KMS-11 (cell line): ENCODE measurements at regions not wholly inside any gene's neighbourhood (a gene's known extent, or its start where the extent isn't known, plus 50 kb on each side); places are given as distances from the start of the nearest gene placed in this dataset.
"Not testable (repeated sequence)": the region's sequence is repeated elsewhere in the genome, so short reads cannot be mapped to it uniquely, and the experiment has no call there.

ENCODE experiments used
- H2AFZ ChIP-seq: fragments of 200-600 bp; sonication (generic); 2 replicates; pipeline ENCODE4 v1.6.1; 2016; ENCODE audit warnings: antibody characterized with exemption, mixed run types, low read depth
- H3K27ac ChIP-seq: fragments of 200-600 bp; sonication (generic); 2 replicates; pipeline ENCODE4 v1.6.1; 2016; ENCODE audit warnings: mild to moderate bottlenecking, mixed run types
- H3K27me3 ChIP-seq: fragments of 200-600 bp; sonication (generic); 2 replicates; pipeline ENCODE4 v1.6.1; 2017; ENCODE audit warnings: mild to moderate bottlenecking, low read depth, mixed run types, moderate library complexity; ENCODE audit not compliant: insufficient read depth
- H3K36me3 ChIP-seq: fragments of 200-600 bp; sonication (generic); 2 replicates; pipeline ENCODE4 v1.6.1; 2017; ENCODE audit warnings: mild to moderate bottlenecking, mixed run types; ENCODE audit not compliant: insufficient read depth
- H3K4me1 ChIP-seq: fragments of 200-600 bp; sonication (generic); 2 replicates; pipeline ENCODE4 v1.6.1; 2016; ENCODE audit warnings: mild to moderate bottlenecking, low read depth, mixed run types; ENCODE audit not compliant: poor library complexity, severe bottlenecking
- H3K4me2 ChIP-seq: fragments of 200-600 bp; sonication (generic); 2 replicates; pipeline ENCODE4 v1.7.0; 2016; ENCODE audit warnings: mild to moderate bottlenecking, mixed run types
- H3K4me3 ChIP-seq: fragments of 200-600 bp; sonication (generic); IDR thresholded peaks from 2 replicates; pipeline ENCODE4 v1.6.1; 2017; ENCODE audit warnings: low read depth, low read length, mixed read lengths; ENCODE audit not compliant: insufficient read depth
- H3K79me2 ChIP-seq: fragments of 200-600 bp; sonication (generic); 2 replicates; pipeline ENCODE4 v1.6.1; 2016; ENCODE audit warnings: low read depth, mixed run types; ENCODE audit not compliant: insufficient read depth
- H3K9ac ChIP-seq: fragments of 200-600 bp; sonication (generic); 2 replicates; pipeline ENCODE4 v1.6.1; 2016; ENCODE audit warnings: mild to moderate bottlenecking, mixed run types
- H4K20me1 ChIP-seq: fragments of 200-600 bp; sonication (generic); 2 replicates; pipeline ENCODE4 v1.6.1; 2016; ENCODE audit warnings: mild to moderate bottlenecking, mixed run types; ENCODE audit not compliant: insufficient read depth
- TF ChIP-seq, protein P1 (sequence below): fragments of 200-600 bp; sonication (generic); conservative IDR thresholded peaks from 2 replicates; pipeline ENCODE4 v1.6.1; 2017; ENCODE audit warnings: low read depth, mild to moderate bottlenecking, antibody characterized with exemption, low read length, moderate library complexity, mixed read lengths

DNA sequence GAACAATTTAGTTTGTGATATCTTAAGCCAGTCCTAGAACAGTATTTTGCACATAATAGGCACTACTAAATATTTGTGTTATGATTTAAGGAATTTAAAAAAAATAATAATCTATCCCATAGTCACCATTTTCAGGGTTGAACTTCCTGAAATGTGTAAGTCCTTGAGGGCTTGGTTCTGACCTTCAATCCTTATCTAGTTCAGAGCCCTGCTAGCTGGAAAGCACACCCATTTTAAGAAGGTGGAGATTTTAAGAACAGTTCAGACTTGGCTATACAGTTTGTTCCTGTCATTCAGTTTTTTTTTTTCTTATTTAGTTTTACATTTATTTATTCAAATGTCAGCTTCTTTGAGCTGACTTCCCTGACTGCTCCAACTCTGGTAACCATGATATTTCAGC is 183.4 kb upstream of the MAGI2 start:
- Histone ChIP-seq H3K4me3 (no peak overlapping the region), H4K20me1 (no peaks in the 10 kb centered on the region), H3K27ac (no peak overlapping the region), H3K36me3 (no peaks in the 10 kb centered on the region), H3K79me2 (no peaks in the 10 kb centered on the region), H3K9ac (no peak overlapping the region), H3K4me1 (no peaks in the 10 kb centered on the region), H3K4me2 (no peak overlapping the region), H2AFZ (no peak overlapping the region), H3K27me3 (no peaks in the 10 kb centered on the region)
- TF ChIP-seq, protein P1, sequence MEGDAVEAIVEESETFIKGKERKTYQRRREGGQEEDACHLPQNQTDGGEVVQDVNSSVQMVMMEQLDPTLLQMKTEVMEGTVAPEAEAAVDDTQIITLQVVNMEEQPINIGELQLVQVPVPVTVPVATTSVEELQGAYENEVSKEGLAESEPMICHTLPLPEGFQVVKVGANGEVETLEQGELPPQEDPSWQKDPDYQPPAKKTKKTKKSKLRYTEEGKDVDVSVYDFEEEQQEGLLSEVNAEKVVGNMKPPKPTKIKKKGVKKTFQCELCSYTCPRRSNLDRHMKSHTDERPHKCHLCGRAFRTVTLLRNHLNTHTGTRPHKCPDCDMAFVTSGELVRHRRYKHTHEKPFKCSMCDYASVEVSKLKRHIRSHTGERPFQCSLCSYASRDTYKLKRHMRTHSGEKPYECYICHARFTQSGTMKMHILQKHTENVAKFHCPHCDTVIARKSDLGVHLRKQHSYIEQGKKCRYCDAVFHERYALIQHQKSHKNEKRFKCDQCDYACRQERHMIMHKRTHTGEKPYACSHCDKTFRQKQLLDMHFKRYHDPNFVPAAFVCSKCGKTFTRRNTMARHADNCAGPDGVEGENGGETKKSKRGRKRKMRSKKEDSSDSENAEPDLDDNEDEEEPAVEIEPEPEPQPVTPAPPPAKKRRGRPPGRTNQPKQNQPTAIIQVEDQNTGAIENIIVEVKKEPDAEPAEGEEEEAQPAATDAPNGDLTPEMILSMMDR, result no peak

DNA sequence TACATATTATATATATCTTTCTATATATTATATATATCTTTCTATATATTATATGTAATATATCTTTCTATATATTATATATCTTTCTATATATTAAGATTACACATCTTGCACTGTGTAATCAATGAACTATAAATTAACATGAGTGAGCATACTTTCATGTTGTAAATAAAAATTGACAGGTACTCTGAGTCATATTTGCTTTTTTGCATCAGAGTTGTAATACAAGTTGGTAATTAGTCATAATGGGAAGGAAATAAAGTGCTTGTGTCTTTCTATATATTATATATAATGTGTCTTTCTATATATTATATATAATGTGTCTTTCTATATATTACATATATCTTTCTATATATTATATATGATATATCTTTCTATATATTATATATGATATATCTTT is 172.5 kb upstream of the MAGI2 start:
- H4K20me1 ChIP-seq, H3K27me3 ChIP-seq, H3K4me3 ChIP-seq, H3K79me2 ChIP-seq, H3K4me1 ChIP-seq, H3K4me2 ChIP-seq, H3K9ac ChIP-seq, H2AFZ ChIP-seq, H3K36me3 ChIP-seq, H3K27ac ChIP-seq: not testable (repeated sequence)

DNA sequence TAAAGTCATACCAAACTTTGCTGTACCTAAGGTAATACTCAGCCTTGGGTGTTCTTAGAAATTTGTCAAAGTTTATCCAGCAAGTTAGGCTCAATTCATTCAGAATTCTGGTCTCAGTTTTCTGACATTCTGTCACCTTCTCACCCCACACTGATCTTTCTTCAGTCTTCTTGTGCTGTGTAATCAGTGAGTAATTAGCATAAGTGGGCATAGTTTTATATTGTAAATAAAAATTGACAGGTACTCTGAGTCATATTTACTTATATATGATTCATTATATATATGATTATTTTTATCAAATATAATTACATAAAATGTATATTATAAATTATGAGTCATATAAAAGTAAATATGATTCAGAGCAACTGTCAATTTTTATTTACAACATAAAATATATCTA is 170.9 kb upstream of the MAGI2 start:
- TF ChIP-seq, protein P1, result no peak
- H3K27me3 ChIP-seq, result no peaks in the 10 kb centered on the region

DNA sequence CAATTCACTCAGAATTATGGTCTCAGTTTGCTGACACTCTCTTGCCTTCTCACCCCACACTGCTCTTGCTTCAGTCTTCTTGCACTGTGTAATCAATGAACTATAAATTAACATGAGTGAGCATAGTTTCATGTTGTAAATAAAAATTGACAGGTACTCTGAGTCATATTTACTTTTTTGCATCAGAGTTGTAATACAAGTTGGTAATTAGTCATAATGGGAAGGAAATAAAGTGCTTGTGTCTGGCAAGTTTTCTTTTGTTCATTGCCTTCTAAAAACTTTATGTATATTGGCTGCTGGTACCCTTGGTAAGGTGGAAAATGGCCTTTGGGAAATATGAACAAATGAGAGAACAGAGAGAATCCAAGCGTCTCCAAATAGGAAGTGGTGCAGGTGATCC is 169.3 kb upstream of the MAGI2 start:
- no peaks in the 10 kb centered on the region for H3K79me2 ChIP-seq
- no peak overlapping the region for H3K9ac ChIP-seq
- no peaks in the 10 kb centered on the region for H3K27me3 ChIP-seq
- H4K20me1 ChIP-seq, result no peaks in the 10 kb centered on the region
- TF ChIP-seq, protein P1, result no peak
- no peak overlapping the region for H3K4me3 ChIP-seq
- H2AFZ ChIP-seq, result no peak overlapping the region
- no peaks in the 10 kb centered on the region for H3K36me3 ChIP-seq
- no peak overlapping the region for H3K4me2 ChIP-seq
- H3K4me1 ChIP-seq, result no peaks in the 10 kb centered on the region
- H3K27ac ChIP-seq, result no peak overlapping the region

More for the DNA sequence above, 170.9 kb upstream of the MAGI2 start:
- H3K4me2 ChIP-seq, result no peak overlapping the region
- no peaks in the 10 kb centered on the region for H3K36me3 ChIP-seq
- no peak overlapping the region for H3K9ac ChIP-seq
- H3K4me3 ChIP-seq, result no peak overlapping the region
- no peaks in the 10 kb centered on the region for H3K4me1 ChIP-seq
- no peaks in the 10 kb centered on the region for H4K20me1 ChIP-seq
- H2AFZ ChIP-seq, result no peak overlapping the region
- no peak overlapping the region for H3K27ac ChIP-seq
- no peaks in the 10 kb centered on the region for H3K79me2 ChIP-seq

DNA sequence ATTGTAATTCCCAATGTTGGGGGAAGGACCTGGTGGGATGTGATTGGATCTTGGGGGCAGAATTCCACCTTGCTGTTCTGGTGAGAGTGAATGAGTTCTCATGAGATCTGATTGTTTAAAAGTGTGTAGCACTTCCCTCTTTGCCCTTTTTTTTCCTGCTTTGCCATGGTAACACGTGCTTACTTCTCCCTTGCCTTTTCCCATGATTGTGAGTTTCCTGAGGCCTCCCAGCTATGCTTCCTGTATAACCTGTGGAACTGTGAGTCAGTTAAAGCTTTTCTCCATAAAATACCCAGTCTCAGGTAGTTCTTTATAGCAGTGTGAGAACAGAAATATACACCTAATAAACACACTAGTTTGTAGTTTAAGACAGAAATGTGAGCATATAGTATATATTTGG is 166.8 kb upstream of the MAGI2 start:
- TF ChIP-seq, protein P1, result no peak
- Histone ChIP-seq H2AFZ (no peak overlapping the region), H3K27me3 (no peaks in the 10 kb centered on the region)

More for the DNA sequence above, 166.8 kb upstream of the MAGI2 start:
- no peak overlapping the region for H3K4me3 ChIP-seq
- H3K9ac ChIP-seq, result no peak overlapping the region
- no peaks in the 10 kb centered on the region for H3K4me1 ChIP-seq
- H3K36me3 ChIP-seq, result no peaks in the 10 kb centered on the region
- no peaks in the 10 kb centered on the region for H4K20me1 ChIP-seq
- no peak overlapping the region for H3K4me2 ChIP-seq
- no peaks in the 10 kb centered on the region for H3K79me2 ChIP-seq
- H3K27ac ChIP-seq, result no peak overlapping the region
